ENCODE measurements at regions not wholly inside any gene's neighbourhood (a gene's known extent, or its start where the extent isn't known, plus 50 kb on each side); places are given as distances from the start of the nearest gene placed in this dataset.
"Not testable (repeated sequence)": the region's sequence is repeated elsewhere in the genome, so short reads cannot be mapped to it uniquely, and the experiment has no call there.

GRCh38 chr3:805326-805725 is 287.5 kb upstream of the CNTN6 start:
- intact Hi-C loops (cut with micrococcal nuclease): no loop called here

- intact Hi-C loops (cut with micrococcal nuclease): no loop called here
Measured at GRCh38 chr3:806006-806405, 286.8 kb upstream of the CNTN6 start.

- intact Hi-C loops (cut with micrococcal nuclease): no loop called here
Measured at GRCh38 chr3:816605-817004, 276.2 kb upstream of the CNTN6 start.

GRCh38 chr3:834679-835078 is 258.1 kb upstream of the CNTN6 start:
- intact Hi-C loops (cut with micrococcal nuclease): no loop called here

GRCh38 chr3:835096-835495 is 257.7 kb upstream of the CNTN6 start:
- intact Hi-C loops (cut with micrococcal nuclease): no loop called here

- intact Hi-C loops (cut with micrococcal nuclease): no loop called here
Measured at GRCh38 chr3:839981-840380, 252.8 kb upstream of the CNTN6 start.

- intact Hi-C loops (cut with micrococcal nuclease): no loop called here
Measured at GRCh38 chr3:851098-851790, 241.6 kb upstream of the CNTN6 start.

- intact Hi-C loops (cut with micrococcal nuclease): no loop called here
Measured at GRCh38 chr3:852033-852432, 240.8 kb upstream of the CNTN6 start.

GRCh38 chr3:853489-853888 is 239.3 kb upstream of the CNTN6 start:
- intact Hi-C loops (cut with micrococcal nuclease): no loop called here

GRCh38 chr3:859135-859534 is 233.7 kb upstream of the CNTN6 start:
- intact Hi-C loops (cut with micrococcal nuclease): no loop called here

- intact Hi-C loops (cut with micrococcal nuclease): no loop called here
Measured at GRCh38 chr3:861721-862120, 231.1 kb upstream of the CNTN6 start.

- intact Hi-C loops (cut with micrococcal nuclease): no loop called here
Measured at GRCh38 chr3:869269-869668, 223.6 kb upstream of the CNTN6 start.

- intact Hi-C loops (cut with micrococcal nuclease): no loop called here
Measured at GRCh38 chr3:869734-870133, 223.1 kb upstream of the CNTN6 start.

- intact Hi-C loops (cut with micrococcal nuclease): no loop called here
Measured at GRCh38 chr3:871651-872050, 221.2 kb upstream of the CNTN6 start.

GRCh38 chr3:877001-877400 is 215.8 kb upstream of the CNTN6 start:
- intact Hi-C loops (cut with micrococcal nuclease): no loop called here

GRCh38 chr3:878746-879145 is 214.1 kb upstream of the CNTN6 start:
- intact Hi-C loops (cut with micrococcal nuclease): no loop called here

- intact Hi-C loops (cut with micrococcal nuclease): no loop called here
Measured at GRCh38 chr3:880371-880770, 212.5 kb upstream of the CNTN6 start.

- intact Hi-C loops (cut with micrococcal nuclease): no loop called here
Measured at GRCh38 chr3:882533-882932, 210.3 kb upstream of the CNTN6 start.

- intact Hi-C loops (cut with micrococcal nuclease): loop anchor here (5.0 to 10.0 kb wide), 2 partner anchors 270 to 1253 kb away; no protein-coding TSS in a partner anchor
Measured at GRCh38 chr3:901953-902778, 190.7 kb upstream of the CNTN6 start.

- intact Hi-C loops (cut with micrococcal nuclease): loop anchor here (10.0 kb wide), 1 partner anchor 1250 kb away; no protein-coding TSS in a partner anchor
Measured at GRCh38 chr3:905217-905616, 187.6 kb upstream of the CNTN6 start.

- intact Hi-C loops (cut with micrococcal nuclease): loop anchor here (10.0 kb wide), 1 partner anchor 1248 kb away; no protein-coding TSS in a partner anchor
Measured at GRCh38 chr3:906739-907138, 186.1 kb upstream of the CNTN6 start.

- intact Hi-C loops (cut with micrococcal nuclease): loop anchor here (10.0 kb wide), 1 partner anchor 1246 kb away; no protein-coding TSS in a partner anchor
Measured at GRCh38 chr3:908839-909238, 184.0 kb upstream of the CNTN6 start.

GRCh38 chr3:912717-913116 is 180.1 kb upstream of the CNTN6 start:
- intact Hi-C loops (cut with micrococcal nuclease): not testable (repeated sequence)
